LHCN-M2 (cell line): ENCODE measurements at regions not wholly inside any gene's neighbourhood (a gene's known extent, or its start where the extent isn't known, plus 50 kb on each side); places are given as distances from the start of the nearest gene placed in this dataset.
"Not testable (repeated sequence)": the region's sequence is repeated elsewhere in the genome, so short reads cannot be mapped to it uniquely, and the experiment has no call there.

Experiments
- DNase-seq: peaks from one replicate; pipeline ENCODE4 v3.0.0-alpha.2; 2012; ENCODE audit warnings: low read depth

GRCh38 chr2:195181059-195181705, 475.8 kb upstream of the SLC39A10 start:
- no peak for DNase-seq

GRCh38 chr2:195168369-195168768, 488.7 kb upstream of the SLC39A10 start:
- DNase-seq: no peak

DNA sequence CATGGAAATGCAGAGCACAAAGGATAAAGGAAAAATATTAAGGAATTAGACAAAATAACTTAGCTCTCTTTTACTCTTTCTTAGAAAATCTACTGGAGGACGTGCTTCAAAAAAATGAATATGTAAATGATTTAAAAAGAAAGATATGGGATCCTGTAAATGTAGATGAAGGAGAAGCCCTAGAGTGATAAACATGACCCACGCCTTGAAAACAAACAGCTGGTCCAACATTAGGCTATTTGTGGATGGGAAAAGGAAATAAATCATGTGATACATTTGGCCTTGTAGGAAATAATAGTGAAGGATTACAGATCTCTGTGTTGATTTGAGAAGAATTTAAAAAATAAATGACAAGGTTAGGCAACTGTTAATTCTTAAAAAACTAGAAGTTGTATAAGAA, 492.1 kb upstream of the SLC39A10 start:
- no peak for DNase-seq

- no peak for DNase-seq
Measured at GRCh38 chr2:195162918-195163317, 494.1 kb upstream of the SLC39A10 start.

DNA sequence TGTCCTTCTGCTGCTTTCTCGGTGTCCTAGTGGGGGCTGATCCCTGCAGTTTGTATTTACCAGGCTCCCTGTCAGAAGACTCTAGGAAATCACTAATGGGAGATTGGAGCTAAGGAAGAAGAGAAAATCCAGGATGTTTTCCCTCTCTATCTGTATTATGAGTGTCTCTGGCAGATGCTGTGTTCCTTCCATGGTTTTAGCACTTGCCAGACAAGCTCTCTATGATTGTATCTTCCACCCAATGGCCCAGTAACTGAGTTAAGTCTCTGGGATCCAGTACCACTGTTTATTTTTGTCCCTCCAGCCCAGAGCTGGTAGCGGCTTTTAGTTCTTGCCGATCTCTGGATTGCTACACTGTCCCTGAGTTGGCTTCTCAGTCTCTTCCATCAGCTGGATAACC, 494.8 kb upstream of the SLC39A10 start:
- DNase-seq: no peak

- no peak for DNase-seq
Measured at GRCh38 chr2:195160963-195161362, 496.1 kb upstream of the SLC39A10 start.

GRCh38 chr2:195151711-195152110, 505.3 kb upstream of the SLC39A10 start:
- no peak for DNase-seq

- no peak for DNase-seq
Measured at GRCh38 chr2:195150819-195151218, 506.2 kb upstream of the SLC39A10 start.

DNA sequence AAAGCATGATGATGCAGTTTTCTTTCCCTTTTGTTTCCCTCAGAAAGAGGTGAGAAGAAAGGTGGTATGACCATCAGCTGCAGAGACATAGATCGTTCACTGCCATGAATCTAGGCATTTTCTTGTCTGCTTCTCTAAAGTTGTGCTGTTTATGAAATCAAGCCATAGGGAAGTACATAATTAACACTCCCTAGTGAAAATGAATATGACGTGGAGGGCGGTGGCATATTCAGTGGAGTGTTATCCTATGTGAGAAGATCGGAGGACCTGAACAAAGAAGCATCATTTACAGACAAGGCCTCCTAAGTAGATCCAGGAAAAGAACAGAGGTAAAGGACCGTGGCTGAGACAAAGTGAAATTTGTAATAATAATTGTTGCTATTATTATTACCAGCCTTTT, 509.0 kb upstream of the SLC39A10 start:
- no peak for DNase-seq

- DNase-seq: no peak
Measured at GRCh38 chr2:195146761-195147541, 510.1 kb upstream of the SLC39A10 start.

DNA sequence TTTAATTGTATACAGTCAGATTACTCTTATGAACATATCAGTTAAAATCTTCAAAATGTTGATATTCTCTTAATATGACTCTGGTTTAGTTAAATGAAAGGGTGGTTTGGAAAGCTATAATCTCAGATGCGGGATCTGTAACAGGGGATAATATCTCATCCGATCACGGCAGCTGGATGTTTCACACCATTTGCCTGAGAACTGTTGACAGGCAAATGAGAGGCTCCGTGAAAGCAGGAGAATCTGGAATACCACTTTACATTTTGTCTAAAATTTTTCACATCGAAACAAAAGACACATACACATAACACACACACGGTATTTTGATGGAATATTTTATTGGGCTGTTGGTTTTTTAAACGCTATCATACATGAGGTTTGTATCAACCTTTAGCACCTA, 518.6 kb upstream of the SLC39A10 start:
- DNase-seq: no peak

DNA sequence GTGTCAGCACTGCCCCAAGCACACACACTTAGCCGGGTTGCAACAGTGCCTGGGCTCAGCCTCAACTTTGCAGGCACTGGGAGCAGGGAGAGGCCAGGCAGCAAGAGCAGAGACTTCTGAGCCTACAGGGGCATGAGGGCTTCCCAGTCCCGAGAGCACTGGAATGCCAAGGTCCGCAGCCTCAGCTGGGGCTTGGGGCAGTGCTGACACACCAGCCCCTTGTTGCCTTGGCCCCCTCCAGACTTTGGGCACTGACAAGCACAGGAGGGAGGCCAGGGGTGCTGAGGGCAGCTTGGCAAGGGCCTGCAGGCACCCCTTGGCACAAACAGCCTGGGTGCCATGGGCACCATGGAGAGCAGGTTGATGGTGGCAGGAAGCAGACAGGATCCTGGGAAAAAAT, 531.1 kb upstream of the SLC39A10 start:
- not testable (repeated sequence) for DNase-seq

- DNase-seq: no peak
Measured at GRCh38 chr2:195124391-195125079, 532.5 kb upstream of the SLC39A10 start.

DNA sequence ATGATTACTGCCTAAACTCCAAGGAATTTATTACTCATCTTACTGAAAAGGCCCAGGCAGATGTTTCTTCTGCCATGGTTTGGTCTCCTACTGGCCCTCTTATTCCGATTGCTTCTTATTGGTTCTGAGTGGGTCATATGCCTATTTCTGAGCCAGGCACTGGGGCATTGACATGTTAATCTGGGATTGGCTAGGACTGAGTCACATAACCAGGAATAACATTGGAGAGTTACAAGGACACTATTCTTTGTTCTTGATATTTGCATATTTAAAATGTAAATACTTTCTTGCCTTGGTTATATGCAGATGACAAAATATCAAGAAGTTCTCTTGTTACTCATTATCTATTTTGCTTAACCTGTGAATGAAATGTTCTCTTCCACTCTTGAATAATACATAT, 534.4 kb upstream of the SLC39A10 start:
- peak; percentile 6 for DNase-seq

DNA sequence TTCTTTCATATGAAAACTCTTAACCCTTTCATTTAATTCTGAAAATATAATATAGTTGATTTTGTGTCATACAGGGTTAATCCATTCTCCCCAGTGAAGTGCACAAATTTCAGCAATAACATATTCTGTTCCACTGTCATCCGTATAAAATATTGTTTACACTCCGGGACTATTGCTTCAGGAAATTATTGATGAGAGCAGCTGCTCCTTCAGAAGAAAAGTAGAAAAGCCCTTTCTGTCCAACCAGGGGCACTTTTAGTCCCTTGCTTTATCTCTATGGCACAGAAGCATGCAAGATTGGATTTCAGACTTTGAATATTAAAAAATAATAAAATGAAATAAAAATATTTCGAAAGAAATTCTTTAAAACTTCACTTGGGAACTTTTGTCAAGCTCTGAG, 535.7 kb upstream of the SLC39A10 start:
- peak; percentile 49 for DNase-seq

DNA sequence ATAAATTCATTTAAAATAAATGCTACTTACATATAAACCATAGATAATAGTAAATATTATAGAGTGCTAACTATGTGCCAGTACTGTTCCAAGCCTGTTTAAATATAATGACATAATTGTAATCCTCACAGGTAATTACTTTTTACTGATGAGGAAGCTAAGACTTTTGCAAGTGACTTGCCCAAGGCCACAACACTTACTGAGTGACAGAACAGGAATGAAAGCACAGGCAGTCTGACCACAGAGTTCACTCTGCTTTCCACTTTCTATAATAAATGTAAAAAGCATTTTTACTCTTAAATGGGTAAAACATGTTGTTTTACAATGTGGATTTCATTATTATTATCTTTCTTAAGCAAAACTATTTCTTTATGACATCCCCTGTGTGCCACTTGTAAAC, 537.8 kb upstream of the SLC39A10 start:
- no peak for DNase-seq

DNA sequence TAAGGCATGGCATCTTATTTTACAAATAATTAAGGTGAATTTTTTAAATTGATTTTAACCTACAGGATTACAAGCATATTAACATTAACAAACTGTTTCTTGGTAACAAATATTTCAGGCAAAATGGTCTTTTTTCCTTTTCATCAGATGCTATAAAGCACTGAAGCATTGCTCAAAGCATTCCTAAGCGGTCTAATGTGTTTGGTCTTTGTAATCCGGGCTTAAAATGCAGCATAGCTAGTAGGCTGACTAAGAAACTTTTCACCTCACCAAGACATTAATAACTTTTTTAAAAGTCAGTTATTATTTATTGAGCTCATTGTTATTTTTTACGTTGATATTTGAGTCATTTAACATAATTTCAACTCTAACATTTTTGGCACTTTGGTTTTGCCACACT, 538.8 kb upstream of the SLC39A10 start:
- peak; percentile 6 for DNase-seq

GRCh38 chr2:195117011-195117410, 540.0 kb upstream of the SLC39A10 start:
- peak; percentile 58 for DNase-seq

- no peak for DNase-seq
Measured at GRCh38 chr2:195115738-195116137, 541.3 kb upstream of the SLC39A10 start.

DNA sequence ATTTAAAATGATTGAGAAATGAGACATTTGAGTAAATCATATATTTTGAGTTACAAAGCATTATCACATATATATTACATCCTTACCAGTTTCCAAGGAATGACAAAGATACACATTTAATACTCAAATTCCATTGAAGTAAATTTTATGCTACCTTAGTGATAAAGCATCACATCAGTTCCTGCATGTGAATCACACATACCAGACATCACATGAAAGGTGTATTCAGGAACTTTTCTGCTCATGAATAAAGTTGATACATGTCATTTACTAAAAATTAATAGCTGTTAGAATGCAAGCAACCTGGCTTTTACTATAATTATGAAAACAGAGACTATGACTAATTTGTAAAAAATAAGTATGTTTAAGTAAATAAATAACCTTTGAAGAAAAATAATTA, 548.8 kb upstream of the SLC39A10 start:
- no peak for DNase-seq

DNA sequence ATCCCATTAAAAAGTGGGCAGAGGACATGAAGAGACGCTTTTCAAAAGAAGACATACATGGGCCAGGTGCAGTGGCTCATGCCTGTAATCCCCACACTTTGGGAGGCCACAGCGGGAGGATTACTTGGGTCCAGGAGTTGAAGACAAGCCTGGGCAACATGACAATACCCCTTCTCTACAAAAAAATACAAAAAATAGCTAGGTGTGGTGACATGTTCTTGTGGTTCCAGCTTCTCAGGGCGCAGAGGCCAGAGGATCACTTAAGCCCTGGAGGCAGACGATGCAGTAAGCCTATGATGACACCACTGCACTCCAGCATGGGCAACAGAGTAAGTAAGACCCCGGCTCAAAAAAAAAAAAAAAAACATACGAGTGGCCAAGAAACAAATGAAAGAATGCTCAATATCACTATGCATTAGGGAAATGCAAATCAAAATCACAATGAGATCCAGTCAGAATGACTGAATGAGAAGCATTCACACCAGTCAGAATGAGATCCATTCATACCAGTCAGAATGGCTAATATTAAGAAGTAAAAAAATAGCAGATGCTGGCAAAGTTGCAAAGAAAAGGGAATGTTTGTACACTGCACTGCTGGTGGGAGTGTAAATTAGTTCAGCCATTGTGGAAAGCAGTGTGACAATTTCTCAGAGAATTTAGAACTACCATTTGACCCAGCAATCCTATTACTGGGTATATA, 550.2 kb upstream of the SLC39A10 start:
- DNase-seq: no peak

- DNase-seq: no peak
Measured at GRCh38 chr2:195105581-195105980, 551.4 kb upstream of the SLC39A10 start.
